Panc1 (cell line): ENCODE measurements at regions not wholly inside any gene's neighbourhood (a gene's known extent, or its start where the extent isn't known, plus 50 kb on each side); places are given as distances from the start of the nearest gene placed in this dataset.

ENCODE experiments used
- CTCF ChIP-seq: fragments of 450-650 bp; IDR thresholded peaks from 2 replicates; pipeline ENCODE4 v1.5.1; 2017; ENCODE audit warnings: mild to moderate bottlenecking
- REST ChIP-seq, 2 experiments: IDR thresholded peaks; 2 replicates each; pipeline ENCODE4 v1.6.1; 2011 to 2012; ENCODE audit warnings: low read depth in 2 of 2, control low read depth in 1 of 2, low read length in 1 of 2, mild to moderate bottlenecking in 1 of 2, moderate library complexity in 1 of 2; ENCODE audit not compliant: insufficient read depth in 1 of 2
- SIN3A ChIP-seq: IDR thresholded peaks from 2 replicates; pipeline ENCODE4 v1.6.1; 2012; ENCODE audit warnings: low read depth, mild to moderate bottlenecking, low read length, moderate library complexity, borderline replicate concordance; ENCODE audit not compliant: insufficient read depth

DNA sequence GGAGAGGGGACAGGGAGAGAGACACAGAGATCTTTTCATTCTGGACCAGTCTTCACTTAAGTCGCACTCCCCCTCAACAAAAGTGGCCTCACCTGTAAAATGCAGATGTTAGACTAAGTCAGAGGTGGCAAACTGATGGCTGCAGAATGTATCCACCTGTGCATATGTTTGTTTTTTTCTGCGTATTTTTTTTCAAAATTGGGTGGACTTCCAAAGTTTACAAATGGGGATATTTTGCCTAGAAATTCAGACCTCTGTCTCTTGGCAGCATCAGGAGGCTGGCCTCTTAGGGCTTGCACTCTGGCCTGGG lies 525.0 kb downstream of the MATN1 start:
- TF ChIP-seq CTCF, result no peak
- TF ChIP-seq REST (IDR thresholded peaks at IDR 0.05; ENCODE audit: insufficient read depth in 1 of 2, low read depth in 2 of 2, low read length in 1 of 2), result no peak
- no peak for TF ChIP-seq SIN3A
